ENCODE measurements at regions not wholly inside any gene's neighbourhood (a gene's known extent, or its start where the extent isn't known, plus 50 kb on each side); places are given as distances from the start of the nearest gene placed in this dataset.
A peak's percentile ranks its signal among the peaks of the same experiment; 100 is the strongest.

- Histone ChIP-seq H3K27me3 (ENCODE audit: control insufficient read depth in 5 of 5, insufficient read depth in 4 of 5, low read length in 5 of 5) (no peaks in the 10 kb centered on the region), H3K4me3 (ENCODE audit: low read depth in 1 of 5, low read length in 5 of 5) (no peak overlapping the region), H3K27ac (ENCODE audit: low read depth, low read length) (no peak overlapping the region), H3K9me3 (ENCODE audit: control insufficient read depth in 5 of 5, low read length in 5 of 5) (peaks cover 0 to 6% (median 3%) of the 10 kb centered on the region in 5 donors), H3K9ac (ENCODE audit: low read length in 5 of 5) (no peak overlapping the region), H3K4me1 (ENCODE audit: control insufficient read depth in 5 of 5, insufficient read depth in 5 of 5, low read length in 5 of 5) (no peaks in the 10 kb centered on the region), H3K36me3 (ENCODE audit: control insufficient read depth in 5 of 5, insufficient read depth in 5 of 5, low read length in 5 of 5) (no peaks in the 10 kb centered on the region)
Measured at GRCh38 chr18:78107363-78107762, 857.7 kb downstream of the GALR1 start.

- H3K4me3 ChIP-seq (ENCODE audit: low read depth in 1 of 5, low read length in 5 of 5), result no peak overlapping the region
- H3K36me3 ChIP-seq (ENCODE audit: control insufficient read depth in 5 of 5, insufficient read depth in 5 of 5, low read length in 5 of 5), result no peaks in the 10 kb centered on the region
- H3K27me3 ChIP-seq (ENCODE audit: control insufficient read depth in 5 of 5, insufficient read depth in 4 of 5, low read length in 5 of 5), result no peaks in the 10 kb centered on the region
- H3K4me1 ChIP-seq (ENCODE audit: control insufficient read depth in 5 of 5, insufficient read depth in 5 of 5, low read length in 5 of 5), result no peaks in the 10 kb centered on the region
- no peak overlapping the region for H3K27ac ChIP-seq (ENCODE audit: low read depth, low read length)
- H3K9ac ChIP-seq (ENCODE audit: low read length in 5 of 5), result no peak overlapping the region
- H3K9me3 ChIP-seq (ENCODE audit: control insufficient read depth in 5 of 5, low read length in 5 of 5), result peaks cover 0 to 6% (median 0%) of the 10 kb centered on the region in 5 donors
Measured at GRCh38 chr18:78108554-78108953, 858.9 kb downstream of the GALR1 start.

DNA sequence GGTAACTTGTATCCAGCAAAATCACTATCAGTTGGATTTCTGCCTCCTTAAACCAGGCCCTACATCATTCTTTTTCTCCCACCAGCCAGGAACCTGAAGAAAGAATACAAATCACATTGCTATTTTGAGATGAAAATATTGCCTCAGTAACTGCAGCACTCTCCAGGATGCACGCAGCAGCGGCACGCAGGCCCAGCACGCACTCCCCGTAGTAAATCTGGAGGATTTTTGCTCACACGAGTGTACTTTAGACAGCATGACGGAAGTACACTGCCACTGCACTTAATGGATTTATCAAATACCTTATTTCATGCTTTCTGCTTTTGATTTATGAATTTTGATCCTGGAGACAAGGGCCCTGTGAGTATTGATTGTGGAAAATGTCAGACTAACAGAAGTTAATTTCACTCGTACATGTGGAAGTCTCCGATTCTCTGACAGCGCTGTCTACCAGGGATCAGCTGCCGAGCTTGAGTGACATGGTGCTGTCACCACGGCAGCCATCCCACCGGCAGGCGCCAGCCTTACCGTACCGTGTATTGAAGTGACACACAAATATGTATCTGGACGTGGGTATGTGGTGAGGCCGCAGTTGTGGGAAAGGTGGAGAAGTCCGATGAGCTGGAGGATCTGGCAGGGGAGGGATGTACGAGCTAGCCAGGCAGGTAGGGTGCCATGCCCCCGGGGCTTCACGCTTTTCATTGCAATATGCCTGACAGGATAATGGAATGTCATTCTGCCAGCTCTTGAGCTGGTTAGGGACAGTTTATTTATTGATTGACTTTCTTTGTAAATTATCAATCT, 863.7 kb downstream of the GALR1 start:
- Histone ChIP-seq H3K9ac (ENCODE audit: low read length in 5 of 5) (no peak overlapping the region), H3K27ac (ENCODE audit: low read depth, low read length) (no peak overlapping the region), H3K4me3 (ENCODE audit: low read depth in 1 of 5, low read length in 5 of 5) (no peak overlapping the region), H3K27me3 (ENCODE audit: control insufficient read depth in 5 of 5, insufficient read depth in 4 of 5, low read length in 5 of 5) (no peaks in the 10 kb centered on the region), H3K4me1 (ENCODE audit: control insufficient read depth in 5 of 5, insufficient read depth in 5 of 5, low read length in 5 of 5) (no peaks in the 10 kb centered on the region), H3K9me3 (ENCODE audit: control insufficient read depth in 5 of 5, low read length in 5 of 5) (peaks cover 0 to 5% (median 0%) of the 10 kb centered on the region in 5 donors), H3K36me3 (ENCODE audit: control insufficient read depth in 5 of 5, insufficient read depth in 5 of 5, low read length in 5 of 5) (no peaks in the 10 kb centered on the region)

GRCh38 chr18:78113940-78114251, 864.2 kb downstream of the GALR1 start:
- H3K9ac ChIP-seq (ENCODE audit: low read length in 5 of 5), result no peak overlapping the region
- no peak overlapping the region for H3K4me3 ChIP-seq (ENCODE audit: low read depth in 1 of 5, low read length in 5 of 5)
- no peak overlapping the region for H3K27ac ChIP-seq (ENCODE audit: low read depth, low read length)
- H3K4me1 ChIP-seq (ENCODE audit: control insufficient read depth in 5 of 5, insufficient read depth in 5 of 5, low read length in 5 of 5), result no peaks in the 10 kb centered on the region
- H3K9me3 ChIP-seq (ENCODE audit: control insufficient read depth in 5 of 5, low read length in 5 of 5), result peaks cover 0 to 5% (median 0%) of the 10 kb centered on the region in 5 donors
- no peaks in the 10 kb centered on the region for H3K27me3 ChIP-seq (ENCODE audit: control insufficient read depth in 5 of 5, insufficient read depth in 4 of 5, low read length in 5 of 5)
- no peaks in the 10 kb centered on the region for H3K36me3 ChIP-seq (ENCODE audit: control insufficient read depth in 5 of 5, insufficient read depth in 5 of 5, low read length in 5 of 5)

DNA sequence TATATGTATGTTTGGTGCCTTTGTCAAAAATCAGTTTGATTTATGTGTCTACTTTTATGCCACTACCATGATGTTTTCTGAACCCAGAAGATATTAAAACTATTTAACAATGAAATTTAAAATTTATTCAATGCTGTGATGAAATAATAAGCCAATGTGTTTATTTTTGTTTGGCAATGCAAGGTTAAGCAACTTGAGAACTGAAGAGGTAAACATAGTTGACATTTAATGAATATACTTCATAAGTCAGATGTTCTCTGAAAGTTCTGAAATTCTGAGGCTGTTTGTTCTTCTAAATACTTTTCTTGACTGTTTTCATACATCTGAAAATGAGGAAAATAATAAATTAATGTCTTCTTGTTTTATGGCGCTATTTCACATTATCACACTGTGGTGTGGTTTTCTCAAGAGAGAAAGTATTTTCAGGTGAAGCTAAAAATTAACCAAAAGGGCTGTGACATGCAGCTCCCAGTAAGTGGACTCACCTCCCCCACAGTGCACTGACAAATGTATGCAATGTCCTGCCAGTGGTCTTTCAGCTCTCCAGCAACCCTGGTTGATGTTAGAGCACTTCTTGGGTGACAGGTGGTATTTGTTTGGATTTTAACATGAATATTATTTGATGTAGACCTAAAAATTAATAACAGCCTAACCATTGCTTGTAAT, 863.6 kb upstream of the SALL3 start:
- Histone ChIP-seq H3K27me3 (ENCODE audit: control insufficient read depth in 5 of 5, insufficient read depth in 4 of 5, low read length in 5 of 5) (no peaks in the 10 kb centered on the region), H3K27ac (ENCODE audit: low read depth, low read length) (no peak overlapping the region), H3K4me1 (ENCODE audit: control insufficient read depth in 5 of 5, insufficient read depth in 5 of 5, low read length in 5 of 5) (no peaks in the 10 kb centered on the region), H3K36me3 (ENCODE audit: control insufficient read depth in 5 of 5, insufficient read depth in 5 of 5, low read length in 5 of 5) (no peaks in the 10 kb centered on the region), H3K4me3 (ENCODE audit: low read depth in 1 of 5, low read length in 5 of 5) (no peak overlapping the region), H3K9me3 (ENCODE audit: control insufficient read depth in 5 of 5, low read length in 5 of 5) (peaks cover 0 to 15% (median 9%) of the 10 kb centered on the region in 5 donors), H3K9ac (ENCODE audit: low read length in 5 of 5) (no peak overlapping the region)

- Histone ChIP-seq H3K27me3 (ENCODE audit: control insufficient read depth in 5 of 5, insufficient read depth in 4 of 5, low read length in 5 of 5) (peaks cover 0 to 14% (median 2%) of the 10 kb centered on the region in 5 donors), H3K36me3 (ENCODE audit: control insufficient read depth in 5 of 5, insufficient read depth in 5 of 5, low read length in 5 of 5) (no peaks in the 10 kb centered on the region), H3K27ac (ENCODE audit: low read depth, low read length) (no peak overlapping the region), H3K4me3 (ENCODE audit: low read depth in 1 of 5, low read length in 5 of 5) (peak overlapping the region in 2 of 5 donors; percentile 2 to 13), H3K9ac (ENCODE audit: low read length in 5 of 5) (no peak overlapping the region), H3K4me1 (ENCODE audit: control insufficient read depth in 5 of 5, insufficient read depth in 5 of 5, low read length in 5 of 5) (peaks cover 0 to 7% (median 0%) of the 10 kb centered on the region in 5 donors), H3K9me3 (ENCODE audit: control insufficient read depth in 5 of 5, low read length in 5 of 5) (peaks cover 2 to 22% (median 12%) of the 10 kb centered on the region in 5 donors)
Measured at GRCh38 chr18:78123144-78123909, 856.3 kb upstream of the SALL3 start.

DNA sequence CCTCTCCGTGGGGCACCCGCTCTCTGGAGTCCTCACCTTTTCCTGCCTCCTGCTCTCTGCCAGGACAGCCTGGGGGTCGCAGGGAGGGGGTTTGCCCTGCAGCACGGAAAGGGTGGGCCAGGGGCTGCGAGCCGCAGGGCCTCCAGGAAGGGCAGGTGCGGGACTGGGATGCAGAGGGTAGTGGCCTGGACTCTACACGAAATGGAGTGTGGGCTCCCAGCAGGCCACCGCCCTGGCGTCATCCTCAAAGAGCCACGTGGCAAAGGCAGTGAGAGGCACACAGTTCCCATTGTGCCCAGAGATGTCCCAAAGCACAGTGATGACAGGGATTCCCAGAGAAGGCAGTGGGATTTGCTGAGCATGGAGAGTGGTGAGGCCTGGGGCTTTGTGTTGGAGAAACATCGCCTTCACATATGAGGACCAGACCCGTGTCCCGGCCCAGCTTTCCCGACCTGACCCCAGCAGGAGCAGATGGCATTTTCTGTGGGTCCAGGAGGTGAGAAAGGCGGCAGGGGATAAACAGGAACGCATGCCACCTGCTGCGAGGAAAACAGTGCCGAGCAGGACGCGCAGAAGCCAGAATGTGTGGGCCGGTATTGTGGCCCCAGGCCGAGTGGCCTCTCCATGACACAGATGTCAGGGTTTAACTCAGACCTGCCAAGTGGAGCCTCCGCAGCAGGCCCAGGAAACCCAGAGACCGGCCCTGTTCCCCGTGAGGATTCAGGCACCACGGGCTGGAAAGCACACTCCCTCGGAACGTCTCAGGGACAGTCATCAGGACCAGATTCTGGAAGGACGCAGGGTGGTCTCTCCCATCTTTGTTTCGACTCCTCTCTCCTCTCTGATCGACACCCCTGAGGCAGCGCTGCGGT, 855.5 kb upstream of the SALL3 start:
- Histone ChIP-seq H3K27ac (ENCODE audit: low read depth, low read length) (no peak overlapping the region), H3K4me1 (ENCODE audit: control insufficient read depth in 5 of 5, insufficient read depth in 5 of 5, low read length in 5 of 5) (peaks cover 0 to 7% (median 0%) of the 10 kb centered on the region in 5 donors), H3K9ac (ENCODE audit: low read length in 5 of 5) (no peak overlapping the region), H3K36me3 (ENCODE audit: control insufficient read depth in 5 of 5, insufficient read depth in 5 of 5, low read length in 5 of 5) (no peaks in the 10 kb centered on the region), H3K9me3 (ENCODE audit: control insufficient read depth in 5 of 5, low read length in 5 of 5) (peaks cover 2 to 20% (median 12%) of the 10 kb centered on the region in 5 donors), H3K4me3 (ENCODE audit: low read depth in 1 of 5, low read length in 5 of 5) (no peak overlapping the region), H3K27me3 (ENCODE audit: control insufficient read depth in 5 of 5, insufficient read depth in 4 of 5, low read length in 5 of 5) (peaks cover 0 to 14% (median 2%) of the 10 kb centered on the region in 5 donors)

- no peak overlapping the region for H3K4me3 ChIP-seq (ENCODE audit: low read depth in 1 of 5, low read length in 5 of 5)
- H3K9ac ChIP-seq (ENCODE audit: low read length in 5 of 5), result no peak overlapping the region
- H3K4me1 ChIP-seq (ENCODE audit: control insufficient read depth in 5 of 5, insufficient read depth in 5 of 5, low read length in 5 of 5), result peaks cover 0 to 7% (median 0%) of the 10 kb centered on the region in 5 donors
- H3K27ac ChIP-seq (ENCODE audit: low read depth, low read length), result no peak overlapping the region
- H3K36me3 ChIP-seq (ENCODE audit: control insufficient read depth in 5 of 5, insufficient read depth in 5 of 5, low read length in 5 of 5), result no peaks in the 10 kb centered on the region
- H3K9me3 ChIP-seq (ENCODE audit: control insufficient read depth in 5 of 5, low read length in 5 of 5), result peaks cover 0 to 10% (median 9%) of the 10 kb centered on the region in 5 donors
- H3K27me3 ChIP-seq (ENCODE audit: control insufficient read depth in 5 of 5, insufficient read depth in 4 of 5, low read length in 5 of 5), result peaks cover 0 to 16% (median 5%) of the 10 kb centered on the region in 5 donors
Measured at GRCh38 chr18:78125206-78125896, 854.3 kb upstream of the SALL3 start.

DNA sequence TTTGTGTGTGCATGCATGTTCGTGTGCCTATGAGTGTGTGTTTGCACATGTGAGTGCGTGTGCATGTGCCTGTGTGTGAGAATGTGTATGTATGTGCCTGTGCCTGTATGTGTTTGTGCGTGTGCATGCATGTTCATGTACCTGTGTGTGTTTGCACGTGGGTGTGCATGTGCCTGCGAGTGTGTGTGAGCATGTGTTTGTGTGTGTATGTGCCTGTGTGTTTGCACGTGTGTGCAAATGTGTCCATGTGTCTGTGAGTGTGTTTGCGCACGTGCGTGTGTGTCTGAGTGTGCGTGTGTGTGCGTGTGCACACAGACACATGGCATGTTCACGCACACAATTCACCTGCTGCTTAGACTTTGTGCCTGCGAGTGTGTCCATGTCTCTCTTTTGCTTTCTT, 853.5 kb upstream of the SALL3 start:
- Histone ChIP-seq H3K27ac (ENCODE audit: low read depth, low read length) (no peak overlapping the region), H3K36me3 (ENCODE audit: control insufficient read depth in 5 of 5, insufficient read depth in 5 of 5, low read length in 5 of 5) (no peaks in the 10 kb centered on the region), H3K9ac (ENCODE audit: low read length in 5 of 5) (no peak overlapping the region), H3K27me3 (ENCODE audit: control insufficient read depth in 5 of 5, insufficient read depth in 4 of 5, low read length in 5 of 5) (peaks cover 0 to 19% (median 10%) of the 10 kb centered on the region in 5 donors), H3K4me1 (ENCODE audit: control insufficient read depth in 5 of 5, insufficient read depth in 5 of 5, low read length in 5 of 5) (peaks cover 0 to 7% (median 0%) of the 10 kb centered on the region in 5 donors), H3K4me3 (ENCODE audit: low read depth in 1 of 5, low read length in 5 of 5) (no peak overlapping the region), H3K9me3 (ENCODE audit: control insufficient read depth in 5 of 5, low read length in 5 of 5) (peaks cover 0 to 9% (median 8%) of the 10 kb centered on the region in 5 donors)
